ENCODE measurements at regions not wholly inside any gene's neighbourhood (a gene's known extent, or its start where the extent isn't known, plus 50 kb on each side); places are given as distances from the start of the nearest gene placed in this dataset.

GRCh38 chr5:161134083-161134482, 282.1 kb upstream of the ATP10B start:
- no peak for DNase-seq (ENCODE audit: extremely low read depth, insufficient read length)
- Histone ChIP-seq H3K36me3 (ENCODE audit: control insufficient read depth, insufficient read depth, low read length) (no peaks in the 10 kb centered on the region), H3K27me3 (replicated peaks; ENCODE audit: control insufficient read depth, insufficient read depth, low read length) (no peaks in the 10 kb centered on the region), H3K4me3 (replicated peaks; ENCODE audit: low read depth, low read length) (no peak overlapping the region)
- TF ChIP-seq, protein P1, sequence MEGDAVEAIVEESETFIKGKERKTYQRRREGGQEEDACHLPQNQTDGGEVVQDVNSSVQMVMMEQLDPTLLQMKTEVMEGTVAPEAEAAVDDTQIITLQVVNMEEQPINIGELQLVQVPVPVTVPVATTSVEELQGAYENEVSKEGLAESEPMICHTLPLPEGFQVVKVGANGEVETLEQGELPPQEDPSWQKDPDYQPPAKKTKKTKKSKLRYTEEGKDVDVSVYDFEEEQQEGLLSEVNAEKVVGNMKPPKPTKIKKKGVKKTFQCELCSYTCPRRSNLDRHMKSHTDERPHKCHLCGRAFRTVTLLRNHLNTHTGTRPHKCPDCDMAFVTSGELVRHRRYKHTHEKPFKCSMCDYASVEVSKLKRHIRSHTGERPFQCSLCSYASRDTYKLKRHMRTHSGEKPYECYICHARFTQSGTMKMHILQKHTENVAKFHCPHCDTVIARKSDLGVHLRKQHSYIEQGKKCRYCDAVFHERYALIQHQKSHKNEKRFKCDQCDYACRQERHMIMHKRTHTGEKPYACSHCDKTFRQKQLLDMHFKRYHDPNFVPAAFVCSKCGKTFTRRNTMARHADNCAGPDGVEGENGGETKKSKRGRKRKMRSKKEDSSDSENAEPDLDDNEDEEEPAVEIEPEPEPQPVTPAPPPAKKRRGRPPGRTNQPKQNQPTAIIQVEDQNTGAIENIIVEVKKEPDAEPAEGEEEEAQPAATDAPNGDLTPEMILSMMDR (IDR thresholded peaks at IDR 0.05; ENCODE audit: insufficient read depth, low read length, poor library complexity, severe bottlenecking), result no peak

- DNase-seq (ENCODE audit: extremely low read depth, insufficient read length), result no peak
- TF ChIP-seq, protein P1 (IDR thresholded peaks at IDR 0.05; ENCODE audit: insufficient read depth, low read length, poor library complexity, severe bottlenecking), result no peak
- no peaks in the 10 kb centered on the region for H3K27me3 ChIP-seq (replicated peaks; ENCODE audit: control insufficient read depth, insufficient read depth, low read length)
- H3K4me3 ChIP-seq (replicated peaks; ENCODE audit: low read depth, low read length), result no peak overlapping the region
- H3K36me3 ChIP-seq (ENCODE audit: control insufficient read depth, insufficient read depth, low read length), result no peaks in the 10 kb centered on the region
These were observed 263.9 kb upstream of the ATP10B start for GRCh38 chr5:161115941-161116340.

GRCh38 chr5:161112371-161112770, 260.4 kb upstream of the ATP10B start:
- TF ChIP-seq, protein P1 (IDR thresholded peaks at IDR 0.05; ENCODE audit: insufficient read depth, low read length, poor library complexity, severe bottlenecking), result no peak
- Histone ChIP-seq H3K36me3 (ENCODE audit: control insufficient read depth, insufficient read depth, low read length) (no peaks in the 10 kb centered on the region), H3K27me3 (replicated peaks; ENCODE audit: control insufficient read depth, insufficient read depth, low read length) (no peaks in the 10 kb centered on the region), H3K4me3 (replicated peaks; ENCODE audit: low read depth, low read length) (no peak overlapping the region)
- DNase-seq (ENCODE audit: extremely low read depth, insufficient read length), result no peak

DNA sequence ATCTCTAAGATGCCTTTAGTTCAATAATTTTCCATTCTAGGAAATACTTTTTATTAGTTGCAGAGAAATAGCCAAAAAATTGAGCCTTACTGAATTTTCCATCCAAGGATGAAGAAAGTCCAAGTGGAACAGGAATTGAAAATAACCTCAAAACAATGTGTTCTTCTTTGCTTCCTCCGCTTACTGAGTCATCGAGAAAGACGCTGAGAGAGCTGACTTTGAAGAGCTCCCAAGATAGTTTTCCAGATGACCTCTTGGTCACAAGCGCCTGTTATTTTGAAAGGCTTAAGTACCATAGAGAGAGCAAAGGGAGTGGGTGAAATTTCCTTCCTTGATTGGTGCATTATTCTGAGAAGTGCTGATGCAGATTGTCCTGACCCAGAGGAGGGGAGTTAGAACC, 253.5 kb upstream of the ATP10B start:
- TF ChIP-seq, protein P1 (IDR thresholded peaks at IDR 0.05; ENCODE audit: insufficient read depth, low read length, poor library complexity, severe bottlenecking), result no peak
- H3K36me3 ChIP-seq (ENCODE audit: control insufficient read depth, insufficient read depth, low read length), result no peaks in the 10 kb centered on the region
- no peaks in the 10 kb centered on the region for H3K27me3 ChIP-seq (replicated peaks; ENCODE audit: control insufficient read depth, insufficient read depth, low read length)
- H3K4me3 ChIP-seq (replicated peaks; ENCODE audit: low read depth, low read length), result no peak overlapping the region
- DNase-seq (ENCODE audit: extremely low read depth, insufficient read length), result no peak

GRCh38 chr5:161098516-161098915, 246.5 kb upstream of the ATP10B start:
- no peaks in the 10 kb centered on the region for H3K27me3 ChIP-seq (replicated peaks; ENCODE audit: control insufficient read depth, insufficient read depth, low read length)
- H3K4me3 ChIP-seq (replicated peaks; ENCODE audit: low read depth, low read length), result no peak overlapping the region
- DNase-seq (ENCODE audit: extremely low read depth, insufficient read length), result no peak
- TF ChIP-seq, protein P1 (IDR thresholded peaks at IDR 0.05; ENCODE audit: insufficient read depth, low read length, poor library complexity, severe bottlenecking), result no peak
- H3K36me3 ChIP-seq (ENCODE audit: control insufficient read depth, insufficient read depth, low read length), result no peaks in the 10 kb centered on the region

DNA sequence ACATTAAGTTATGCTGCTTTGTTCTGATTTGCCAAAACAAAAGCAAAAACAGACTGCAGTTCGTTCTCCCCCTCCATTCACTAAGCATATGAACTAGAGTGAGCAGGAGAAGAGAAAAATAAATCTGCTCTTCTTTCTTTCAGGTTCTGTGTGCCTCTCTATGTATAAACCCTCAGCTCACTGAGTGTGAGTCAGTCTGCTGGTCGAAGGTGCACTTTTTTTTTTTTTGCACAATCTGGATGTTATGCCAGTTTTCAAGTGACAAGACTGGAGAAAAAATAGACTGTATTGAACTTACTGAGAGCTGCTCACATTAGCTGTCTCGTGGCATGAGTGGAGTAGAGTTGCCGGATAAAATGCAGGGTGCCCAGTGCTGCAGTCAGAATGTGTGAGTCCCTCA, 244.6 kb upstream of the ATP10B start:
- TF ChIP-seq, protein P1 (IDR thresholded peaks at IDR 0.05; ENCODE audit: insufficient read depth, low read length, poor library complexity, severe bottlenecking), result no peak
- Histone ChIP-seq H3K4me3 (replicated peaks; ENCODE audit: low read depth, low read length) (no peak overlapping the region), H3K27me3 (replicated peaks; ENCODE audit: control insufficient read depth, insufficient read depth, low read length) (no peaks in the 10 kb centered on the region), H3K36me3 (ENCODE audit: control insufficient read depth, insufficient read depth, low read length) (no peaks in the 10 kb centered on the region)
- DNase-seq (ENCODE audit: extremely low read depth, insufficient read length), result no peak

Measured in GM06990 (cell line).